ENCODE measurements at regions not wholly inside any gene's neighbourhood (a gene's known extent, or its start where the extent isn't known, plus 50 kb on each side); places are given as distances from the start of the nearest gene placed in this dataset.
"Not testable (repeated sequence)": the region's sequence is repeated elsewhere in the genome, so short reads cannot be mapped to it uniquely, and the experiment has no call there.

GRCh38 chr2:194735837-194736542 is 921.0 kb upstream of the SLC39A10 start:
- DNase-seq = no peak

GRCh38 chr2:194730266-194730665 is 926.8 kb upstream of the SLC39A10 start:
- no peak for DNase-seq

GRCh38 chr2:194725169-194725568 is 931.9 kb upstream of the SLC39A10 start:
- DNase-seq = no peak

GRCh38 chr2:194723446-194723845 is 933.6 kb upstream of the SLC39A10 start:
- DNase-seq = no peak

- no peak for DNase-seq
Measured at GRCh38 chr2:194721227-194721626, 935.8 kb upstream of the SLC39A10 start.

DNA sequence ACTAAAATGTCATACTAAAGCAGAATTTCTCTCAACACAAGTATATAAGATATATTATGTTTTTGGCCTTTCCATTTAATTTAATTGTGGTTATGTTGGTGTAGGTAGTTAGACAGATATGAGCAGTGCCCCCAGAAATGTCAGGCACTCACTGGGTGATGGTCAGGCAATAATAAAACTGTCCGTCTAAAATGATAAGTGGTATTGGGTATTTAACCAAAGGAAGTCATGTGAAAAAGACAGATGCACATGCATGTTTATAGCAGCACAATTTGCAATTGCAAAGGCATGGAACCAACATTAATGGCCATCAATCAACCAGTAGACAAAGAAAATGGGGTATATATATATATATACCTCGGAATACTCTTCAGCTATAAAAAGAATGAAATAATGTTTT is 936.6 kb upstream of the SLC39A10 start:
- DNase-seq = no peak

DNA sequence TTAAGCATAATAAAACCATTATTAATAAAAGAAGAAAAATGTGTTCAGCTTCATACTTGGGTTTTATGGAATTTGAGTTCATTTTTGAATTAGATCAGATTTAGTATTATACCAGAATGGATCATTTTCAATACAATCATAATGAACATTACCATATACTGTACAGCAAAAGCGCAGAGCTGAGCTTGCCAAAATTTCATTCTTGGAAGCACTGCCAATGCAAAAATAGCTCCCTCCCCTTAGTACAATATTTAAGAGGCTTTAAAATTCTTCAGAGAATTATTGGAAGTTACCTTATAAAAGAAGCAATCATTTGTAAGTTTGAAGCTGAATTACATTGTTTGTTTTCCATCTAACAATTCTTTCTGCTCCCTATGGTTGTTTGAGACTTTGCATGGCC is 938.1 kb upstream of the SLC39A10 start:
- no peak for DNase-seq

DNA sequence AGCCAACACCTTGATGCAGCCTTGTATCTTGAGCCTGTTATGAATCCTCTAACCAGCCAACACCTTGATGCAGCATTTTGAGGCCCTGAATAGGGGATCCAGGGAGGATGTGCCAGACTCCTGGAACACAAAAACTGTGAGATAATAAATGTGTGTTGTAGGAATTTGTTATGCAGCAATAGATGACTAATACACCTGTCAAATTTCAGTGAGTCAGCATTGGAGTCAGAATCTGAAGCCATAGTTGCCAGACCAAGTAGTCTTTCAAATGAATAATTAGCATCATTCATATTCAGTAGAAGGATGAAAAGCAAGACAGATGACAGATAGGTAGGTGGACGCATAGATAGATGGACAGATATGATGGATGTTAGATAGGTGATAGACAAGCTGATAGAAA is 942.5 kb upstream of the SLC39A10 start:
- no peak for DNase-seq

DNA sequence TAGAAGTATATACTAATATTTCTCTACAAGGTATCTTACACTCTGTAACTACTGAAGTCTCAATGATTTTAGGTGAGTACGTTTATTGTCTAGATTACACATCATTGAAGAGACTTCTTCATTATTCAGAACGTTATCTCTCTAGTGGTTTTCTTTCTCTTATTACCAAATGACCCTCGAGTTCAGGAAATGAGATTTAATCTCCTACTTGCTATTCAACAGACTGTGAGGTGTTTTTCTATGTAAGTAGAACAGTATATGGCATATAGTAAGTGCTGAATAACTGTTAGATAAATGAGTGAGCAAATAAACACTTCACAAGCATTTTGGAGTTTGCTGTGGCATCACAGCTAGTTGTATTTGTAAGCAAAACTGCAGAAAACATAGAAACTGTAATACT is 947.2 kb upstream of the SLC39A10 start:
- DNase-seq = no peak

DNA sequence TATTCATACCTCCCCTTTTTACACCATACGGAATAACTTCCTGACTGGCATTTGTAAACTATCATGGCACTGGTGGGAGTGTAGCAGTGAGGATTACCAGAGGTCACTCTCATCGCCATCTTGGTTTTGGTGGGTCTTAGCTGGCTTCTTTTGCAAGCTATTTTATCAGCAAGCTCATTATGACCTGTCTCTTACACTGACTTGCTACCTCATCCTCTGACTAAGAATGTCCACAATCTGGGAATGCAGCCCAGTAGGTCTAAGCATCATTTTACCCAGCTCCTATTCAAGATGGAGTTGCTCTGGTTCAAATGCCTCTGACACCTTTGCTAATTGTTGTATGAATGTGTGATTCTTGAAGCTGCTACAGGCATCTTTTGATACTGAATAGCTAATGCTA is 950.8 kb upstream of the SLC39A10 start:
- DNase-seq = no peak

GRCh38 chr2:194705398-194705797 is 951.6 kb upstream of the SLC39A10 start:
- DNase-seq = no peak

DNA sequence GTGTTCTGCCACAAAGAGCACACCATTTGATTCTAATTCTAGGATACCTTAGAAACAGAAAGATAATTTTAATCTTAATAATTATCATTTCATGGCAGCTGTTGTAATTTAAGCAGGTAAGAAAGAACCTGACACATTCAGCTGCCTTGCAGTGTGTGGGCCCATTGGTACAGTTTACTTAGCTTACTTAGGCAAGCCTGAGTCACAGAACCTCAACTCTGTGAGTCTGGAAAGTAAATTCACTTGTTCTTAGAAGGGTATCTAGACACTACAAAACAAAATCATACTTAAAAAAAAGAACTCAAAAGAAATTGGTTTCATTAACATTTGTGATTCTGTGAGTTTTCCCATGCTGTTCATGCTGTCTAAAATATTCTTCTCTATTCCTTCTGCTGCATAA is 956.3 kb upstream of the SLC39A10 start:
- DNase-seq = no peak

DNA sequence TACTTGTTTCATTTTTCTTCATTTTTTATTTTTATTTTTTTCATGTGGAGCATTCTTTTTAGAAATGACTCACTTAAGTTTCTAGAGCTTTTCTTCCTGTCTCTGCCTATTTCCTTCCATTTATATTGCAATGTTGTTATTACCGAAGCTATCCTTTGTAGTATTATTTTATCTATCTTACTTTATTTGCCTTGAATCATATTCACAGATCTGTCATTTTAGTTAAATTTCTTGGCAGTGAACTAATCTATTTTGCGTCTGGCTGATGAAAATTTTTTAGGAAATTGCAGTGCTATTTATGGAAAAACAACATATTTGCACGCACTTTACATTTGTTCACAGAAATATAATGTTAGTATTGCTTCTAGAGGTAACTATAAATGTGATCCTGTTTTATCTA is 956.9 kb upstream of the SLC39A10 start:
- no peak for DNase-seq

DNA sequence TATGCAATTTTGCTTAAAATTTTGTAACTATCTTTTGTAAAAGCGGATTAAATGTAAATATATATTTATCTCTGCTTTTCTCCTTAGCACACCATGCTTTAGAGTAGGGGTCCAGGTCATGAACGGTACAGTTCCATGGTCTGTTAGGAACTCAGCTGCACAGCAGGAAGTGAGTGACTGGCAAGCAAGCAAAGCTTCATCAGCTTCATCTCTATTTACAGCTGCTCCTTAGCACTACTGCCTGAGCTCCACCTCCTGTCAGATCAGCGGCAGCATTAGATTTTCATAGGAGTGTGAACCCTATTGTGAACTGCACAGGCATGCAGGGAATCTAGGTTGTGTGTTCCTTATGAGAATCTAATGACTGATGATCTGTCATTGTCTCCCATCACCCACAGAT is 959.0 kb upstream of the SLC39A10 start:
- no peak for DNase-seq

DNA sequence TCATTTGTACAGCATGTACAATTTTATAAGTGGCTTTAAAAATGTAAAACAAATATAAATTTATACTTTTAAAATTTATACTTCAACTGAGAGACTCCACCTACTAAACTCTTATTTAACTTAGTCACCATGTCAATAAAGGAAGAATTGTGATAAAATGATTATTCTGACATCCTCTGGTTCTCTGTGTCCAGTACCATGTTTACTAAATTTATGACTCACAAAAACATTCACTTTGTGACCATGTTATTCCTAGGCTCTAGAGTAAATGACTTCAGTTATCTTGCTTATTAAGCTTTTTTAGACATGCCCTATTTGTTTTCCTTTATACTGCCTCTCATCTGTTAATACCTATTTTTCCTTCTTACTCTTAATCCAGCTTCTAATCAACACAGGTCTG is 959.6 kb upstream of the SLC39A10 start:
- no peak for DNase-seq

DNA sequence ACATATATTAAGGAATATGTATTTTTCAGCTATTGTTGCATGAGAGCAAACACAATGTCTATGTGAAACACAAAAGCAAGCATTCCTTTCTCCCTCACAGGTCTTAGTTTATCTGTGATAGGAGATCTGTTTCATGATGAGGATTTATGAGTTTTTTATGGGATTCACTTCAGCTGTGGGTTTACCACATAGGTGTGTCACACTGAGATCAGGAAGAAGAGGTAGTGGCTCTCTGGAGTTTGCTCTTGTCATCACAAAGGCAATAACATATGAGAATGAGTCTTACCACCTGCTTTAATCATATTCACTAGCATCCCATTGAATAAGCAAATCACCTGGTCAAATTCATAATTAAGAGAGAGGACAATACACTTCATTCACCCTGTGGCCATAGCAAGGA is 960.3 kb upstream of the SLC39A10 start:
- DNase-seq = no peak

DNA sequence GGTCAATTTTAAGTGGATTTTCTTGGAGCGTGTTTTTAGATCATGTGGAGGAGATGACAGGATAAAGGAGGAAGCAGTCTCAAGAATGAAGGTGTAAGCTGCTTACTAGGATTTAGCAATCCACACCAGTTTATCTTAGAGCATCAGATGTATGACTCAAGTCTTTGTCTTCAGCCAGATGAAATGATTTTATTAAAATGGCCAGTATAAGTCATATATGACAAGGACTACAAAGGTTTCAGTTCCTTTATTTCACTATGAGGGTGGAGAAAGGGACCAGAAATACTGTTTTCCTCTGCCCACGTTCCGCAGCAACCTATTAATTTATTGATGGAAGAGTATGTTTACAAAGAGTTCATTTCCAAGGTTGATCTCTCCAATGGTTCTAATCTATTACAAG is 970.5 kb upstream of the SLC39A10 start:
- no peak for DNase-seq

DNA sequence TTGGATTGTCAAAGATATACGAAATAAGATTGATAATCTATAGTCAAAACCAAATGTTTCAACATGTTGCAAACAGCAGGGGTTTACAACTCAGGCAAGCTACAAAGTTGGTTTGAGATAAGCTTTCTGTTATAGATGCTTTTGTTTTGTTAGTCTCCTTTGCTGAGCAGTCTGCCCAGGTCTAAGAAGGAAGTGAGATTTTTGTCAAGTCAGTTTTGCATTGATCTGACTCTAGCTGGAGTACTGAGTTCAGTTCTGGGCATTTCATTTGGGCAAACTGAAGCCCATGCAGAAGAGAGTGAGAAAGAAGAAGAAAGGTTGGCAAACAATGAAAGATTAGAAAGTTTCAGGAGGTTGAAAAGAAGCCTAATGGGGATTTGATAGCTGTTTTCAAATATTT is 983.0 kb upstream of the SLC39A10 start:
- DNase-seq = no peak

DNA sequence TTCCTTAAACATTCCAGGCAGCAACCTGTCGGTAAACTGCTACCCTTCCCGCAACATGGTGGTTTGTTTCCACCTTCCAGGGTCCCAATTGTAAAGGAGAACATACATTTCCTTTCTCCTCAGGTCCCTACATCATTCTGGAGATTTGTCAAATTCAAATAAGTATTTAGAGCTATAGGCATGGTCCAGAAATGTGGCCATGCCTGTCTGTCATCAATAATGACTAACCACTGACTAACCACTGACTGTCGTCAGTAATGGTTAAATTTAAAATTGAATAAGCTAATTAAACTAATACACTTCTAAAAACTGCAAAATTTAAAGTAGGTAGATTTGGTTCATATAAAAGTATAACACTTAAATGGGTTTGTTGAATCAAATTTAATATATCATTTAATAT is 984.0 kb upstream of the SLC39A10 start:
- DNase-seq = no peak

DNA sequence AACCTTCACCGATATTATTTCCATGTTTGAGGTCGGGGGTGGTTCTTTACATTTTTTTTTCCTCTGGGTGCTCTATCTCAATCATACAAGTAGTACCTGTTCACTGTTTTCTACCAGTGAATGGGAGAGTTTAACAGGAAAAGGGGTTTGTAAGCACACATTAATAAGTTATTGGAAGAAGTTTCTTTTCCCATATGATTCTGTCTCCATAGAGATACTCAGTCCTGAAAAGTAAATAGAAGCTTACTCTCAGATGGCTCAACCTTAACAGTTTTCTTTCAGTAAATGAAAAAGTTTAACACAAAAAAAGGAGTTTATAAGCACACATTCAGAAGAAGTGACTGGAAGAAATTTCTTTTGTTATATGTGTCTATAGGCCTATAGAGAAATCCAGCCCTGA is 995.6 kb upstream of the SLC39A10 start:
- no peak for DNase-seq

- DNase-seq = not testable (repeated sequence)
Measured at GRCh38 chr2:194639057-194639456, 1018.0 kb upstream of the SLC39A10 start.

- no peak for DNase-seq
Measured at GRCh38 chr2:194621945-194622344, 1035.1 kb upstream of the SLC39A10 start.

- DNase-seq = no peak
Measured at GRCh38 chr2:194619366-194619765, 1037.7 kb upstream of the SLC39A10 start.

- no peak for DNase-seq
Measured at GRCh38 chr2:194618432-194618831, 1038.6 kb upstream of the SLC39A10 start.

GRCh38 chr2:194616334-194616733 is 1040.7 kb upstream of the SLC39A10 start:
- no peak for DNase-seq

GRCh38 chr2:194610297-194610696 is 1046.7 kb upstream of the SLC39A10 start:
- no peak for DNase-seq
